Activated CD4-positive, CD25-positive, alpha-beta regulatory T cell treated with anti-CD3 and anti-CD28 coated beads, Interleukin-2, amount 50 U/mL, for 16 hours (primary cell): ENCODE measurements at regions not wholly inside any gene's neighbourhood (a gene's known extent, or its start where the extent isn't known, plus 50 kb on each side); places are given as distances from the start of the nearest gene placed in this dataset.
A peak's percentile ranks its signal among the peaks of the same experiment; 100 is the strongest.

Source experiments
- DNase-seq: peaks from one replicate; pipeline ENCODE4 v3.0.0-alpha.2; 2020; ENCODE audit warnings: low read depth, low spot score

- no peak for DNase-seq
These were observed 63.5 kb upstream of the PJA1 start for GRCh38 chrX:69228732-69229131.

- DNase-seq, result no peak
These were observed 61.4 kb upstream of the PJA1 start for GRCh38 chrX:69226459-69227158.

- peak; percentile 37 for DNase-seq
These were observed 57.1 kb upstream of the PJA1 start for GRCh38 chrX:69222103-69223090.

- DNase-seq, result no peak
These were observed 56.2 kb upstream of the PJA1 start for GRCh38 chrX:69221239-69222102.

- DNase-seq, result no peak
These were observed 53.2 kb upstream of the PJA1 start for GRCh38 chrX:69218407-69218997.

- no peak for DNase-seq
These were observed 51.7 kb upstream of the PJA1 start for GRCh38 chrX:69216911-69217310.

- DNase-seq, result no peak
These were observed 51.2 kb upstream of the PJA1 start for GRCh38 chrX:69216446-69216845.

GRCh38 chrX:69215161-69215875 lies 50.1 kb upstream of the PJA1 start:
- no peak for DNase-seq
